BJ (cell line): ENCODE measurements at regions not wholly inside any gene's neighbourhood (a gene's known extent, or its start where the extent isn't known, plus 50 kb on each side); places are given as distances from the start of the nearest gene placed in this dataset.

ENCODE experiments used
- CTCF ChIA-PET: fragments of 350-600 bp; formaldehyde crosslinking; extraction: SDS; loops from one replicate; lab custom pipeline; 2021; ENCODE audit warnings: antibody characterized with exemption, inconsistent platforms; lab: Yijun Ruan, JAX
- POLR2A ChIA-PET: fragments of 300-600 bp; sonication (Branson Sonifier 250); formaldehyde crosslinking; extraction: SDS; loops from one replicate; lab custom pipeline; 2021; ENCODE audit warnings: antibody characterized with exemption; lab: Charles Lee
- DNase-seq: peaks from one replicate; pipeline ENCODE4 v3.0.0-alpha.2; 2011; ENCODE audit warnings: low read depth
- H3K27me3 ChIP-seq: 2 replicates; pipeline ENCODE4 v1.6.0; 2011; ENCODE audit warnings: low read length; ENCODE audit not compliant: control insufficient read depth, insufficient read depth
- H3K36me3 ChIP-seq: 2 replicates; pipeline ENCODE4 v1.5.1; 2011; ENCODE audit warnings: low read length; ENCODE audit not compliant: control insufficient read depth, insufficient read depth
- H3K4me3 ChIP-seq: 2 replicates; pipeline ENCODE4 v1.5.1; 2011; ENCODE audit warnings: low read depth, mild to moderate bottlenecking, control low read depth, low read length
- TF ChIP-seq, protein P1 (sequence below): IDR thresholded peaks from 2 replicates; pipeline ENCODE4 v1.5.1; 2011; ENCODE audit warnings: low read depth, mild to moderate bottlenecking, control low read depth, inconsistent platforms, low read length, moderate library complexity; ENCODE audit not compliant: insufficient read depth

GRCh38 chr7:84781838-84782237, 405.0 kb downstream of the SEMA3D start:
- TF ChIP-seq, protein P1, sequence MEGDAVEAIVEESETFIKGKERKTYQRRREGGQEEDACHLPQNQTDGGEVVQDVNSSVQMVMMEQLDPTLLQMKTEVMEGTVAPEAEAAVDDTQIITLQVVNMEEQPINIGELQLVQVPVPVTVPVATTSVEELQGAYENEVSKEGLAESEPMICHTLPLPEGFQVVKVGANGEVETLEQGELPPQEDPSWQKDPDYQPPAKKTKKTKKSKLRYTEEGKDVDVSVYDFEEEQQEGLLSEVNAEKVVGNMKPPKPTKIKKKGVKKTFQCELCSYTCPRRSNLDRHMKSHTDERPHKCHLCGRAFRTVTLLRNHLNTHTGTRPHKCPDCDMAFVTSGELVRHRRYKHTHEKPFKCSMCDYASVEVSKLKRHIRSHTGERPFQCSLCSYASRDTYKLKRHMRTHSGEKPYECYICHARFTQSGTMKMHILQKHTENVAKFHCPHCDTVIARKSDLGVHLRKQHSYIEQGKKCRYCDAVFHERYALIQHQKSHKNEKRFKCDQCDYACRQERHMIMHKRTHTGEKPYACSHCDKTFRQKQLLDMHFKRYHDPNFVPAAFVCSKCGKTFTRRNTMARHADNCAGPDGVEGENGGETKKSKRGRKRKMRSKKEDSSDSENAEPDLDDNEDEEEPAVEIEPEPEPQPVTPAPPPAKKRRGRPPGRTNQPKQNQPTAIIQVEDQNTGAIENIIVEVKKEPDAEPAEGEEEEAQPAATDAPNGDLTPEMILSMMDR, result no peak
- ChIA-PET POLR2A (no interaction called here), CTCF (no interaction called here)

DNA sequence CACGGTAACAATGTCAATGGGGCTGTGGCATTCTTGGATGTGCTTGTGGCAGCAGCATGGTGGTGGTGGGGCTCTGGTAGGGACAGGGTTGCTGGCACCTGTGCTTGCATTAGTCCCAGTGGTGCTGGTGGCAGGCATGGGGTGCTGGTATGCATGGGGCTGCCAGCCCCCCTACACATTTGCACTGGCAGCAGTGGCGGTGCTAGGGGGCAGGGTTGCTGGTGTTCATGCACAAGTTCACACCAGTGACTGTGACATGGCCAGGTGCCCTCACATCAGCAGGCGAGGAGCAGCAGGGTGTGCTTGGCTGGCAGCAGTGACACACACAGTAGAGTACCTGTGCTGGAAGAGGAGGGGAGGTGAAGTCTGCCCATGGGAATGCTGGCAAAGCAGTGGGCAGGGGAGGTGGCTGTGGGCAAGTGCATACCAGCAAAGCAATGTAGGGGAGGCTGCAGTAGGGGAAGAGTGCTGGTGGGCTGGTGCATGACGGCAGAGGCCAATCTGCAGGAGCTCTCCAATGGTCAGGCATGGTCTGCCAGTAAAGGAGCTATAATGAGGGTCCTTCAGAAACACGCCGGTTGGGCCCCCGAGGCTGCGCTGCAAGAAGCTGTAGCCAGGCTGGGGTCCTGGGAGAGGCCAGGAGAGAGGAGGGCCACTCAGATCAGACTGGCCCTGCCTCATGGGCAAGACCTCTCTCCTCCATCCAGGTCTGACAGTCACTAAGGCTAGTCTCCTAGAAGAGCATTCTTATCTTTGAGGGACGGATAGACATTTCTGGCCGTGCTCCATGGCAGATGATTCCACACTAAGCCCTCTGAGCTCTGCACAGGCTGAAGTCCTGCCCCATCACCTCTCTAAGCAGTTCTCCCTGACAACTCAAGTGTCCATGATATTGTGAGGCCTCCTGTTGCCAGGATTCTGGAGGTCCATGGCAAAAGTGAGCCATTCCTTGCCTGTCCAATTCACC, 406.4 kb downstream of the SEMA3D start:
- TF ChIP-seq, protein P1, result no peak
- H3K36me3 ChIP-seq, result no peaks in the 10 kb centered on the region
- POLR2A ChIA-PET, result no interaction called here
- no peak for DNase-seq
- H3K27me3 ChIP-seq, result no peaks in the 10 kb centered on the region
- CTCF ChIA-PET, result no interaction called here
- no peak overlapping the region for H3K4me3 ChIP-seq

More at GRCh38 chr7:84781838-84782237, 405.0 kb downstream of the SEMA3D start:
- Histone ChIP-seq H3K36me3 (no peaks in the 10 kb centered on the region), H3K27me3 (no peaks in the 10 kb centered on the region), H3K4me3 (no peak overlapping the region)
- no peak for DNase-seq

- Histone ChIP-seq H3K27me3 (no peaks in the 10 kb centered on the region), H3K36me3 (no peaks in the 10 kb centered on the region), H3K4me3 (no peak overlapping the region)
- CTCF ChIA-PET, result no interaction called here
- DNase-seq, result no peak
- POLR2A ChIA-PET, result no interaction called here
- TF ChIP-seq, protein P1, result no peak
These were observed 429.1 kb downstream of the SEMA3D start for GRCh38 chr7:84757761-84758160.

- POLR2A ChIA-PET, result no interaction called here
- CTCF ChIA-PET, result no interaction called here
- TF ChIP-seq, protein P1, result no peak
- no peaks in the 10 kb centered on the region for H3K27me3 ChIP-seq
- peak; percentile 19 for DNase-seq
- H3K36me3 ChIP-seq, result no peaks in the 10 kb centered on the region
- no peak overlapping the region for H3K4me3 ChIP-seq
These were observed 440.5 kb downstream of the SEMA3D start for GRCh38 chr7:84746353-84746752.

- H3K27me3 ChIP-seq, result no peaks in the 10 kb centered on the region
- CTCF ChIA-PET, result no interaction called here
- no peak for DNase-seq
- H3K4me3 ChIP-seq, result no peak overlapping the region
- POLR2A ChIA-PET, result interaction anchor here (0.6 kb wide), 1 partner anchor 665 kb away, joined by 4 read pairs; no protein-coding TSS in a partner anchor
- no peaks in the 10 kb centered on the region for H3K36me3 ChIP-seq
- TF ChIP-seq, protein P1, result no peak
These were observed 442.5 kb downstream of the SEMA3D start for GRCh38 chr7:84744385-84744784.
